Upper lobe of left lung (tissue), 6 donors: ENCODE measurements at regions not wholly inside any gene's neighbourhood (a gene's known extent, or its start where the extent isn't known, plus 50 kb on each side); places are given as distances from the start of the nearest gene placed in this dataset.
A peak's percentile ranks its signal among the peaks of the same experiment; 100 is the strongest.

Experiments used
- ATAC-seq, 2 donors: fragments of 200-7000 bp; cut with Tn5 transposase; one replicate each; pipeline ENCODE4 v1.9.1; 2022; ENCODE audit warnings: mild to moderate bottlenecking in 2 of 2, moderate library complexity in 2 of 2; ENCODE audit not compliant: low FRiP score in 2 of 2
- DNase-seq, 2 donors: peaks; one replicate each; pipeline ENCODE4 v3.0.0-alpha.2; 2019 to 2020
- H3K27ac ChIP-seq, 4 donors: fragments of 200-600 bp; sonication (generic); one replicate each; pipeline ENCODE4 v1.5.1; 2016 to 2019
- H3K27me3 ChIP-seq, 4 donors: fragments of 200-600 bp; sonication (generic); one replicate each; pipeline ENCODE4 v1.5.1; 2017 to 2019
- H3K36me3 ChIP-seq, 4 donors: fragments of 200-600 bp; sonication (generic); one replicate each; pipeline ENCODE4 v1.5.1; 2016 to 2019
- H3K4me1 ChIP-seq, 4 donors: fragments of 200-600 bp; sonication (generic); one replicate each; pipeline ENCODE4 v1.5.1; 2018 to 2019
- H3K4me3 ChIP-seq, 4 donors: fragments of 200-600 bp; sonication (generic); one replicate each; pipeline ENCODE4 v1.5.1; 2017 to 2019; ENCODE audit warnings: mild to moderate bottlenecking in 2 of 4, moderate library complexity in 1 of 4
- H3K9me3 ChIP-seq, 4 donors: fragments of 200-600 bp; sonication (generic); one replicate each; pipeline ENCODE4 v1.5.1; 2018 to 2019
- EP300 ChIP-seq, 4 donors: sonication (generic); formaldehyde crosslinking; IDR thresholded peaks; one replicate each; pipeline ENCODE4 v1.5.1; 2017; ENCODE audit warnings: antibody characterized with exemption in 4 of 4, control low read depth in 2 of 4
- POLR2A ChIP-seq, 4 donors: fragments of 450-650 bp; IDR thresholded peaks; one replicate each; pipeline ENCODE4 v1.5.1; 2016 to 2017; ENCODE audit warnings: antibody characterized with exemption in 4 of 4, mild to moderate bottlenecking in 2 of 4
- POLR2AphosphoS5 ChIP-seq, 2 donors: sonication (generic); formaldehyde crosslinking; IDR thresholded peaks; one replicate each; pipeline ENCODE4 v1.5.1; 2017; ENCODE audit warnings: antibody characterized with exemption in 2 of 2
- WGBS, 2 donors: methylation state at CpG; one replicate each; pipeline ENCODE4 v1.1.5; 2017 to 2018; 5-methylcytosine and 5-hydroxymethylcytosine counted together
- TF ChIP-seq, protein P1 (sequence below), 6 experiments: fragments of 450-650 bp in 4 of 6; fragments of 200-600 bp in 2 of 6; sonication (generic) in 2 of 6; IDR thresholded peaks; one replicate each; pipeline ENCODE4 v1.5.1; 2016 to 2019; ENCODE audit warnings: antibody characterized with exemption in 6 of 6
- donor health status: DM: no; HTN: no; CAD: no; lungs with moderate emphysema.
- donor health status: DM: no; HTN: yes; CAD: no; lungs with severe emphysema.

DNA sequence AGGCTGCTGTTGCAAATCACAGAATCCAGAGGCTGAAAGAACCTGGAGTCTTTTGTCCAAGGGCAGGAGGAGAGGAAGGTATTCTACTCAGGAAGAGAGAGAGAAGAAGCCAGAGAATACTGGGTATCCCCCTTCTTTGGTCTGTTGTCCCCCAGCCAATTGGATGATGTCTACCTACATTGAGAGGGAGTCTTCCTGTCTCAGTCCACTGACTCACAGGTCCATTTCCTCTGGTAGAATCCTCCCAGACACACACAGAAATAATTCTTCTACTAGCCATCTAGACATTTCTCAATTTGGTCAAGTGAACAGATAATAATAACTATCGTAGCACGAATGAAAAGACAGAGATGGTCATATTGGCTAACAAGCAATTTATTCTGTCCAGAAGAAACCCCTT, 416.4 kb upstream of the UBE2E3 start:
- Histone ChIP-seq H3K36me3 (no peaks in the 10 kb centered on the region), H3K9me3 (no peaks in the 10 kb centered on the region), H3K4me1 (peaks cover 0 to 4% (median 0%) of the 10 kb centered on the region in 4 donors), H3K27ac (no peak overlapping the region), H3K4me3 (no peak overlapping the region), H3K27me3 (no peaks in the 10 kb centered on the region)
- ATAC-seq: no peak
- TF ChIP-seq POLR2AphosphoS5 (IDR thresholded peaks at IDR 0.05): no peak
- no peak for TF ChIP-seq EP300 (IDR thresholded peaks at IDR 0.05)
- TF ChIP-seq, protein P1, sequence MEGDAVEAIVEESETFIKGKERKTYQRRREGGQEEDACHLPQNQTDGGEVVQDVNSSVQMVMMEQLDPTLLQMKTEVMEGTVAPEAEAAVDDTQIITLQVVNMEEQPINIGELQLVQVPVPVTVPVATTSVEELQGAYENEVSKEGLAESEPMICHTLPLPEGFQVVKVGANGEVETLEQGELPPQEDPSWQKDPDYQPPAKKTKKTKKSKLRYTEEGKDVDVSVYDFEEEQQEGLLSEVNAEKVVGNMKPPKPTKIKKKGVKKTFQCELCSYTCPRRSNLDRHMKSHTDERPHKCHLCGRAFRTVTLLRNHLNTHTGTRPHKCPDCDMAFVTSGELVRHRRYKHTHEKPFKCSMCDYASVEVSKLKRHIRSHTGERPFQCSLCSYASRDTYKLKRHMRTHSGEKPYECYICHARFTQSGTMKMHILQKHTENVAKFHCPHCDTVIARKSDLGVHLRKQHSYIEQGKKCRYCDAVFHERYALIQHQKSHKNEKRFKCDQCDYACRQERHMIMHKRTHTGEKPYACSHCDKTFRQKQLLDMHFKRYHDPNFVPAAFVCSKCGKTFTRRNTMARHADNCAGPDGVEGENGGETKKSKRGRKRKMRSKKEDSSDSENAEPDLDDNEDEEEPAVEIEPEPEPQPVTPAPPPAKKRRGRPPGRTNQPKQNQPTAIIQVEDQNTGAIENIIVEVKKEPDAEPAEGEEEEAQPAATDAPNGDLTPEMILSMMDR (IDR thresholded peaks at IDR 0.05): no peak
- no peak for TF ChIP-seq POLR2A (IDR thresholded peaks at IDR 0.05)
- DNase-seq: no peak
- 88 to 98% methylated on average over 2 of the region's 2 CpGs for WGBS, 2 donors

DNA sequence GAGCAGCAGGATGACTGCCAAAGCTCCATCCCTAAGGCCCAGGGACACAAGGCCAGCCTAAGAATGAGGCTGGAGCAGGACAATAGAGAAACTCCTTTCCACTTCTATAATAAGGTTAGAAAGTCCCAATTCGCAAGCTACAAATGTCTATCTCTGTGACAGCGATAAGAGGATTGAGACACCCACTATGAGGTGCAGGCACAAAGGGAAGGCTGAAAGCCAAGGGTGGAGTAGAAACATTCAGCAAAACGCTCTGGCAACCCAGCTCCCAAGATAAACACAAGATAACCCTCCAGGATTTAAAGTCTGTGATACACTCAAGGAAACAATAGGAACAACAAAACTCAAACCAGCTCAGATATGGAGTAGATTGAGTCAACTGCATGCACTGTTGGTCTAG, 418.0 kb upstream of the UBE2E3 start:
- ATAC-seq (no peak), DNase-seq (no peak)
- no peak for TF ChIP-seq EP300 (IDR thresholded peaks at IDR 0.05)
- TF ChIP-seq POLR2AphosphoS5 (IDR thresholded peaks at IDR 0.05): no peak
- TF ChIP-seq, protein P1 (IDR thresholded peaks at IDR 0.05): no peak
- no peak for TF ChIP-seq POLR2A (IDR thresholded peaks at IDR 0.05)
- Histone ChIP-seq H3K36me3 (no peaks in the 10 kb centered on the region), H3K4me1 (peaks cover 0 to 4% (median 0%) of the 10 kb centered on the region in 4 donors), H3K27ac (no peak overlapping the region), H3K9me3 (no peaks in the 10 kb centered on the region), H3K27me3 (no peaks in the 10 kb centered on the region), H3K4me3 (no peak overlapping the region)
- WGBS, 2 donors: 55 to 57% methylated on average over 3 of the region's 3 CpGs

DNA sequence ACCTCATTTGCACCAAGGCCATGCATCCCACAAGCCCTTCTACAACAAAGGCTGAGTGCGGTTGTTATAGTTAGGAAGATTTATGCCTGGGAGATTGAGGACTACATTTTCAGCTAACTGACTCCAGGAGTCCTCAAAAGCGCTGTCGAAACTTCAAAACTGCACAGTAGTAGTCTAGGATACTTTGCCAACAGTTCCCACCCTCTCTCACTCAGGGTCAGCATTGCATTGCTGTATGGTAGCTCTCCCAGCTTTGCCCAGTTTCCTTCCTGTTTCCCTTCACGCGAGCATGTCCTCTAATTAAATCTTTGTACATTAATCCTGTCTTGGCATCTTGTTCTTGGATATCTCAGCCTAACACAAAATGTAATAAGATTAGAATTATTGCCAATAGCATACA, 420.6 kb upstream of the UBE2E3 start:
- H3K27ac ChIP-seq: no peak overlapping the region
- H3K9me3 ChIP-seq: no peaks in the 10 kb centered on the region
- no peak for ATAC-seq
- no peaks in the 10 kb centered on the region for H3K36me3 ChIP-seq
- H3K4me3 ChIP-seq: no peak overlapping the region
- DNase-seq: no peak
- TF ChIP-seq POLR2A (IDR thresholded peaks at IDR 0.05) (no peak), POLR2AphosphoS5 (IDR thresholded peaks at IDR 0.05) (no peak), EP300 (IDR thresholded peaks at IDR 0.05) (no peak)
- TF ChIP-seq, protein P1 (IDR thresholded peaks at IDR 0.05): no peak
- H3K27me3 ChIP-seq: no peaks in the 10 kb centered on the region
- H3K4me1 ChIP-seq: peaks cover 0 to 4% (median 0%) of the 10 kb centered on the region in 4 donors
- WGBS, 2 donors: 33 to 42% methylated on average over 5 of the region's 5 CpGs

DNA sequence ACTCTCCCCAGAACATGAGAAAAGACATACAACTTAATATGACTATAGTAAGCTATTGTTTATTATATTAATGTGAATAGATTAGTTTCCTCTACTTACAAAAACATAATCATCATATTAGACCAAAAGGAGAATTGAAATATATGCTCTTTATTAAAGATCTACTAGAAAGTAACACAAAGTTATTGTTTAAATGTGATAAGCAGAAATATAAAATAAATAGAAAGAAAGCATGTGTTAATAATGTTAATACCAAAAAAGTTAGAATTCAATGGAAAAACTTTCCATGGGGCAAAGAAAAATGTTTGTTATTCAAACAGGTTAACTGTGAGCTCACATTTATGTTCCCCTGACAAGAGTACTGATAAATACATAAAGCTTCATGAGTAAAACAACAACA, 421.4 kb upstream of the UBE2E3 start:
- DNase-seq: no peak
- Histone ChIP-seq H3K27me3 (no peaks in the 10 kb centered on the region), H3K4me3 (no peak overlapping the region), H3K4me1 (peaks cover 0 to 4% (median 0%) of the 10 kb centered on the region in 4 donors), H3K9me3 (no peaks in the 10 kb centered on the region), H3K27ac (no peak overlapping the region), H3K36me3 (no peaks in the 10 kb centered on the region)
- ATAC-seq: no peak
- TF ChIP-seq POLR2AphosphoS5 (IDR thresholded peaks at IDR 0.05) (no peak), POLR2A (IDR thresholded peaks at IDR 0.05) (no peak), EP300 (IDR thresholded peaks at IDR 0.05) (no peak)
- TF ChIP-seq, protein P1 (IDR thresholded peaks at IDR 0.05): no peak

DNA sequence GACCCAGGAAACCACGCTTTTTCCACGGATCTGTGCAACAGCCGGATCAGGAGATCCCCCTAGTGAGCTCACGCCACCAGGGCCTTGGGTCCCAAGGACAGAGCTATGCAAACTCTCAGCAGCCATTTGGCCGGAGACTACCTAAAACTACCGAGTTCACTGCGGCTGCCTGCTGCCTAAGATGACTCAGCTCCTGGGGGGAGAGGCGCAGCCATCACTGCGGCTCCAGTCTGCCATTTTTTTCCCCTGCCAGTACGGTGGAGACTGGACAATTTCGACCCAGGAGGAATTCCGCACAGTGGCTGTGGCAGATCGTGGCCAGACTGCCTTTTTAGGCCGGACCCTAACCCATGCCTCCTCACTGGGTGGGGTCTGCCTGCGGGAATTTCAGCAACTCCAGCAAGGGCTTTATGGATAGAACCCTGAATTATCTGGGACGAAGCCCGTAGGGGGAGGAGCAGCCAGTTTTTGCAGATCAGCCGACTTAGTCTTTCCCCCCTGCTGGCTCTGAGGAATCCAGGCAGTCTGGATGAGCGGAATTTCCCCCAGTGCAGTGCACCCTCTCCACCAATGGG, 424.9 kb upstream of the UBE2E3 start:
- Histone ChIP-seq H3K27ac (no peak overlapping the region), H3K9me3 (no peaks in the 10 kb centered on the region), H3K27me3 (no peaks in the 10 kb centered on the region), H3K36me3 (no peaks in the 10 kb centered on the region), H3K4me3 (no peak overlapping the region), H3K4me1 (peaks cover 0 to 4% (median 0%) of the 10 kb centered on the region in 4 donors)
- ATAC-seq (no peak), DNase-seq (peak in 1 of 2 donors; percentile 4)
- TF ChIP-seq, protein P1 (IDR thresholded peaks at IDR 0.05): no peak
- no peak for TF ChIP-seq EP300 (IDR thresholded peaks at IDR 0.05)
- no peak for TF ChIP-seq POLR2A (IDR thresholded peaks at IDR 0.05)
- TF ChIP-seq POLR2AphosphoS5 (IDR thresholded peaks at IDR 0.05): no peak
- WGBS, 2 donors: 90 to 94% methylated on average over 2 to 19 of the region's 19 CpGs
